Mesothelial cell of epicardium (in vitro differentiated cells): ENCODE measurements at regions not wholly inside any gene's neighbourhood (a gene's known extent, or its start where the extent isn't known, plus 50 kb on each side); places are given as distances from the start of the nearest gene placed in this dataset.

Source experiments
- DNase-seq, 2 experiments: peaks; one replicate each; pipeline ENCODE4 v3.0.0; 2021; ENCODE audit warnings: low spot score in 2 of 2; ENCODE audit not compliant: unreplicated experiment in 2 of 2
- H3K27ac Mint-ChIP-seq: 2 replicates; pipeline ENCODE4 v1.8.0; 2021; ENCODE audit warnings: mixed read lengths
- H3K27me3 Mint-ChIP-seq: 2 replicates; pipeline ENCODE4 v1.8.0; 2021; ENCODE audit warnings: low read depth, mixed read lengths
- H3K36me3 Mint-ChIP-seq: 2 replicates; pipeline ENCODE4 v1.8.0; 2021; ENCODE audit warnings: mixed read lengths
- H3K4me1 Mint-ChIP-seq: 2 replicates; pipeline ENCODE4 v1.8.0; 2021; ENCODE audit warnings: mixed read lengths
- H3K4me3 Mint-ChIP-seq: 2 replicates; pipeline ENCODE4 v1.8.0; 2021; ENCODE audit warnings: mild to moderate bottlenecking, moderate library complexity, mixed read lengths
- H3K9me3 Mint-ChIP-seq: 2 replicates; pipeline ENCODE4 v1.8.0; 2021; ENCODE audit warnings: mixed read lengths
- TF ChIP-seq, protein P1 (sequence below): fragments of 200-600 bp; sonication (generic); IDR thresholded peaks from one replicate; pipeline ENCODE4 v1.5.0; 2021; ENCODE audit warnings: antibody characterized with exemption; ENCODE audit not compliant: unreplicated experiment

- TF ChIP-seq, protein P1, sequence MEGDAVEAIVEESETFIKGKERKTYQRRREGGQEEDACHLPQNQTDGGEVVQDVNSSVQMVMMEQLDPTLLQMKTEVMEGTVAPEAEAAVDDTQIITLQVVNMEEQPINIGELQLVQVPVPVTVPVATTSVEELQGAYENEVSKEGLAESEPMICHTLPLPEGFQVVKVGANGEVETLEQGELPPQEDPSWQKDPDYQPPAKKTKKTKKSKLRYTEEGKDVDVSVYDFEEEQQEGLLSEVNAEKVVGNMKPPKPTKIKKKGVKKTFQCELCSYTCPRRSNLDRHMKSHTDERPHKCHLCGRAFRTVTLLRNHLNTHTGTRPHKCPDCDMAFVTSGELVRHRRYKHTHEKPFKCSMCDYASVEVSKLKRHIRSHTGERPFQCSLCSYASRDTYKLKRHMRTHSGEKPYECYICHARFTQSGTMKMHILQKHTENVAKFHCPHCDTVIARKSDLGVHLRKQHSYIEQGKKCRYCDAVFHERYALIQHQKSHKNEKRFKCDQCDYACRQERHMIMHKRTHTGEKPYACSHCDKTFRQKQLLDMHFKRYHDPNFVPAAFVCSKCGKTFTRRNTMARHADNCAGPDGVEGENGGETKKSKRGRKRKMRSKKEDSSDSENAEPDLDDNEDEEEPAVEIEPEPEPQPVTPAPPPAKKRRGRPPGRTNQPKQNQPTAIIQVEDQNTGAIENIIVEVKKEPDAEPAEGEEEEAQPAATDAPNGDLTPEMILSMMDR = no peak
- Mint-ChIP-seq H3K27me3 (peaks cover 73% of the 10 kb centered on the region), H3K36me3 (no peaks in the 10 kb centered on the region), H3K27ac (no peak overlapping the region), H3K9me3 (no peaks in the 10 kb centered on the region), H3K4me3 (no peak overlapping the region), H3K4me1 (no peaks in the 10 kb centered on the region)
- DNase-seq = peak in 1 of 2 experiments; percentile 25
Measured at GRCh38 chr1:29482991-29483390, 246.7 kb downstream of the PTPRU start.

DNA sequence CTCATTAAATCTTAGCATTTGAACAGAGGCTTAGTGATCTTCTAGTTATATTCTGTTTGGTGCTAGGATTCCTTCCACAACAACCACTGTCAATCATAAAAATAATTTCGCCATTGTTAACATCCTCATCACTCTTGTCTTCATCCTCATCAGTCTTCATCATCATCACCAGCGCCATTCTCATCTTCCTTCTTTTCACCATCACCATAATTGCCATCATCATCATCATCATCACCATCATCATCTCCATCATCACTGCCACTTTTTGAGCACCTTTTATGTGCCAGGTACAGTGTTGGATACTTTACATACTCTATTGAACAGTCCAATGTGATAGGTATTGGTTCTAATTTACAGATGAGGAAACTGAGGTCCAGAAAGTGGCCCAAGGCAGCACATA, 245.7 kb downstream of the PTPRU start:
- Mint-ChIP-seq H3K9me3 (no peaks in the 10 kb centered on the region), H3K36me3 (no peaks in the 10 kb centered on the region), H3K4me1 (no peaks in the 10 kb centered on the region), H3K4me3 (no peak overlapping the region), H3K27ac (no peak overlapping the region), H3K27me3 (peaks cover 76% of the 10 kb centered on the region)
- TF ChIP-seq, protein P1 = no peak
- no peak for DNase-seq

- H3K4me1 Mint-ChIP-seq = no peaks in the 10 kb centered on the region
- H3K27ac Mint-ChIP-seq = no peak overlapping the region
- DNase-seq = peak in 1 of 2 experiments; percentile 6
- H3K4me3 Mint-ChIP-seq = no peak overlapping the region
- TF ChIP-seq, protein P1 = no peak
- H3K27me3 Mint-ChIP-seq = peaks cover 83% of the 10 kb centered on the region
- no peaks in the 10 kb centered on the region for H3K36me3 Mint-ChIP-seq
- H3K9me3 Mint-ChIP-seq = no peaks in the 10 kb centered on the region
Measured at GRCh38 chr1:29481031-29481430, 244.7 kb downstream of the PTPRU start.

GRCh38 chr1:29478879-29479278, 242.6 kb downstream of the PTPRU start:
- Mint-ChIP-seq H3K27me3 (peaks cover 93% of the 10 kb centered on the region), H3K9me3 (no peaks in the 10 kb centered on the region), H3K4me1 (no peaks in the 10 kb centered on the region), H3K27ac (no peak overlapping the region), H3K36me3 (no peaks in the 10 kb centered on the region), H3K4me3 (no peak overlapping the region)
- TF ChIP-seq, protein P1 = no peak
- peak in 1 of 2 experiments; percentile 7 for DNase-seq

GRCh38 chr1:29478151-29478791, 241.9 kb downstream of the PTPRU start:
- Mint-ChIP-seq H3K27ac (no peak overlapping the region), H3K4me1 (no peaks in the 10 kb centered on the region), H3K4me3 (no peak overlapping the region), H3K36me3 (no peaks in the 10 kb centered on the region), H3K9me3 (no peaks in the 10 kb centered on the region), H3K27me3 (peaks cover 94% of the 10 kb centered on the region)
- TF ChIP-seq, protein P1 = no peak
- peak in 1 of 2 experiments; percentile 37 for DNase-seq
